ENCODE measurements at regions not wholly inside any gene's neighbourhood (a gene's known extent, or its start where the extent isn't known, plus 50 kb on each side); places are given as distances from the start of the nearest gene placed in this dataset.

DNA sequence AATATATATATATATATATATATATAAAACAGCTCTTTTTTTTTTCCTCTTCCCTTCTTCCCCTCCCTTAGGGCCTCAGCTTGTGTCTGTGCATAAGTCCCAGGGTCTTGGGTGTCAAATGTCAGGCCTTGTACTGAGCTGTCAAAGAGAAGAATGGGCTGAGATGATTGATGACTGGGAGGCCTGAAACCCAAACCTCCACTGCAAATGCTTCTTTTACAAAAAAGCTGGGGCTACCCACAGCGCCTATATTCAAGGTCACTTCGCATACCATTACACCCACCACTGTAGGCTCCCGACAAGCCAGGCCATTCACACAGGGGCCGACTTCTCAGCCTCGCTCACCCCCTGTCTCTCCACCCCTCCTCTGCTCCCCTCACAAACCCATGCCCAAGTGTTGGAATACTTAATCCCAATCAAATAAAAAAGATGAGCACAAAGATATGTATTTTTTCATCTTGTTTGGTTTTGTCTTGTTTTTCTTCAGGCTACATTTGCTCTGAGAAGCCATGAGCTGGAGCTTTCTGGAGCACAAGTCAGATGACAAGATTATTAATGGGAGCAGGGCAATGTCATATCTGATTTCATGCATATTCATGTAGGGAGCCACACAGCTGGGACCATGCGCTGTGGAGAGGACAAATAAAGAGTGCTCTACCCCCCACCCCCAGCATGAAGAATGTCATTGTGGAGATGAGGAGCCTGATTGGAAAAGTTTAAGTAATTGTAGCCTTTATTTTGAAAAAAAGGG lies 614.4 kb upstream of the NR2F2 start:
- TF ChIP-seq CTCF (IDR thresholded peaks at IDR 0.05; ENCODE audit: partially characterized antibody, unreplicated experiment): no peak
- no peaks in the 10 kb centered on the region for H3K9me3 Mint-ChIP-seq (ENCODE audit: unreplicated experiment)
- H3K4me1 Mint-ChIP-seq (ENCODE audit: low read depth, unreplicated experiment): no peaks in the 10 kb centered on the region
- H3K27ac Mint-ChIP-seq (ENCODE audit: unreplicated experiment): no peak overlapping the region
- H3K4me3 Mint-ChIP-seq (ENCODE audit: unreplicated experiment): no peak overlapping the region
- H3K27me3 Mint-ChIP-seq (ENCODE audit: unreplicated experiment): no peaks in the 10 kb centered on the region
- H3K36me3 Mint-ChIP-seq (ENCODE audit: unreplicated experiment): no peaks in the 10 kb centered on the region
- DNase-seq: no peak

- Mint-ChIP-seq H3K4me3 (ENCODE audit: unreplicated experiment) (no peak overlapping the region), H3K4me1 (ENCODE audit: low read depth, unreplicated experiment) (no peaks in the 10 kb centered on the region), H3K27me3 (ENCODE audit: unreplicated experiment) (no peaks in the 10 kb centered on the region), H3K27ac (ENCODE audit: unreplicated experiment) (no peak overlapping the region), H3K36me3 (ENCODE audit: unreplicated experiment) (no peaks in the 10 kb centered on the region), H3K9me3 (ENCODE audit: unreplicated experiment) (no peaks in the 10 kb centered on the region)
- TF ChIP-seq CTCF (IDR thresholded peaks at IDR 0.05; ENCODE audit: partially characterized antibody, unreplicated experiment): no peak
- no peak for DNase-seq
These were observed 613.8 kb upstream of the NR2F2 start for GRCh38 chr15:95716708-95717107.

DNA sequence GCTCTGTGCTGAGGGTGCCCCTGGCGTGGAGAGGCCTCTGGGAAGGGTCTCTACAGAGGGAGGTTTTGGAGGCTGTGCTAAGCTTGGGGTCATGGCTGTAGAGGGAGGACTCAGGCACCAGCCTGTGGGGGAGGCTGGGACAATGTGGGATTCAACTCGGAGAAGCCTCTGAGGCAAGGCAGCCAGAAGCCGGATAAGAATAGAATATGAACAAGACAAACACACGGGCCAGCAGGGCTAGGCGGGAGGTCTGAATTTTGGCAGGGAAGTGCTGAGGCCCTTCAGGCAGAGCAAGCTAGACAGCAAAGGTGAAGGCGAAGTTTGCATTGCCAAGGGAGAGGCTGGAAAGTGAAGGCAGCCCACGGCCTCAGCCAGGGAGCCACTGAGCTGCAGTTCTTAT lies 612.1 kb upstream of the NR2F2 start:
- Mint-ChIP-seq H3K36me3 (ENCODE audit: unreplicated experiment) (no peaks in the 10 kb centered on the region), H3K9me3 (ENCODE audit: unreplicated experiment) (no peaks in the 10 kb centered on the region), H3K4me3 (ENCODE audit: unreplicated experiment) (no peak overlapping the region), H3K27ac (ENCODE audit: unreplicated experiment) (no peak overlapping the region), H3K4me1 (ENCODE audit: low read depth, unreplicated experiment) (no peaks in the 10 kb centered on the region), H3K27me3 (ENCODE audit: unreplicated experiment) (no peaks in the 10 kb centered on the region)
- no peak for DNase-seq
- no peak for TF ChIP-seq CTCF (IDR thresholded peaks at IDR 0.05; ENCODE audit: partially characterized antibody, unreplicated experiment)

DNA sequence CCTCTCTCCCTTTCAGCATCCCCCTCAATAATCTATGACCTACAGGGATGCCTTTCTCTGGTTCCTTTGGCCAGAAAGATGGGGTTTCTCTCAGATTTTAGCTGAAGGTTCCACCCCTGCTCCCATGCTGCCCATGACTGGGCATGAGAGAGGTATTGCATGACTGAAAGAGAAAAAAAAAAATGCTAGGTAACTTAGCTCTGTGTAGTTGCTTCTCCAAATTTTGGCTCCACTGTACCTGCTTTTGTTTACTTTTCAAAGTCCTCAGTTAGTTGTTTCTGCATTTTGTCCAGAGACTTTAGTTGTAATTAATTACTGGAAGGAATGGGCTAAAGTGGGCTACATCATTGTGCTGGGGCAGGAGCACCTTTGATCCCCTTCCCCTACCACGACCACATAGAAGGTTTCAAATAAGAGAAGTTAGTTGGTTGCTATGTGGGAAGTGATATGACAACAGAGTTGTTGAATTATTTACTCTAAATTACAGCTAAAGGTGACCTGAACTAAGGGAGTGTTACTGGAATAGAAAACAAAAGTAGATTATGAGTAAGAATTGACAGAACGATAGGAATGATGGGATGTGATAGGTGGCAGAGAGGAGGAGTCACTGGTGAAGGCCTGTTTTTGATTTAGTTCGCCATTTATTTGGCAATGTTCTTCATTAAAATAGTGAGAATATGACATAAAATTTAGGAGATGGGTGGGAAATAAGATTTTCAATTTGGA lies 605.4 kb upstream of the NR2F2 start:
- TF ChIP-seq CTCF (IDR thresholded peaks at IDR 0.05; ENCODE audit: partially characterized antibody, unreplicated experiment): no peak
- no peak for DNase-seq
- no peak overlapping the region for H3K27ac Mint-ChIP-seq (ENCODE audit: unreplicated experiment)
- no peaks in the 10 kb centered on the region for H3K9me3 Mint-ChIP-seq (ENCODE audit: unreplicated experiment)
- no peaks in the 10 kb centered on the region for H3K4me1 Mint-ChIP-seq (ENCODE audit: low read depth, unreplicated experiment)
- H3K27me3 Mint-ChIP-seq (ENCODE audit: unreplicated experiment): no peaks in the 10 kb centered on the region
- no peak overlapping the region for H3K4me3 Mint-ChIP-seq (ENCODE audit: unreplicated experiment)
- H3K36me3 Mint-ChIP-seq (ENCODE audit: unreplicated experiment): no peaks in the 10 kb centered on the region

- Mint-ChIP-seq H3K27ac (ENCODE audit: unreplicated experiment) (no peak overlapping the region), H3K4me3 (ENCODE audit: unreplicated experiment) (no peak overlapping the region), H3K4me1 (ENCODE audit: low read depth, unreplicated experiment) (no peaks in the 10 kb centered on the region), H3K36me3 (ENCODE audit: unreplicated experiment) (no peaks in the 10 kb centered on the region), H3K27me3 (ENCODE audit: unreplicated experiment) (no peaks in the 10 kb centered on the region), H3K9me3 (ENCODE audit: unreplicated experiment) (no peaks in the 10 kb centered on the region)
- DNase-seq: no peak
- no peak for TF ChIP-seq CTCF (IDR thresholded peaks at IDR 0.05; ENCODE audit: partially characterized antibody, unreplicated experiment)
These were observed 603.6 kb upstream of the NR2F2 start for GRCh38 chr15:95726891-95727290.

Data from glutamatergic neuron (in vitro differentiated cells).